GM23248 (cell line): ENCODE measurements at regions not wholly inside any gene's neighbourhood (a gene's known extent, or its start where the extent isn't known, plus 50 kb on each side); places are given as distances from the start of the nearest gene placed in this dataset.

Experiments
- DNase-seq: peaks from one replicate; pipeline ENCODE4 v3.0.0-alpha.2; 2015
- H2AFZ ChIP-seq: fragments of 200-600 bp; sonication (generic); 2 replicates; pipeline ENCODE4 v1.6.1; 2016; ENCODE audit warnings: antibody characterized with exemption
- H3F3A ChIP-seq: fragments of 200-600 bp; sonication (generic); 2 replicates; pipeline ENCODE4 v1.6.1; 2016; ENCODE audit warnings: mild to moderate bottlenecking, antibody characterized with exemption, mixed run types; ENCODE audit not compliant: insufficient read depth
- H3K27ac ChIP-seq: fragments of 200-600 bp; sonication (generic); 2 replicates; pipeline ENCODE4 v1.5.1; 2016; ENCODE audit warnings: mild to moderate bottlenecking
- H3K27me3 ChIP-seq: fragments of 200-600 bp; sonication (generic); replicated peaks from 2 replicates; pipeline ENCODE4 v1.6.1; 2016; ENCODE audit warnings: mild to moderate bottlenecking; ENCODE audit not compliant: insufficient read depth
- H3K36me3 ChIP-seq: fragments of 200-600 bp; sonication (generic); 2 replicates; pipeline ENCODE4 v1.6.1; 2016; ENCODE audit warnings: low read depth, mild to moderate bottlenecking
- H3K4me1 ChIP-seq: fragments of 200-600 bp; sonication (generic); 2 replicates; pipeline ENCODE4 v1.6.1; 2016; ENCODE audit warnings: mild to moderate bottlenecking; ENCODE audit not compliant: insufficient read depth
- H3K4me2 ChIP-seq: fragments of 200-600 bp; sonication (generic); one replicate; pipeline ENCODE4 v1.6.1; 2016; ENCODE audit warnings: mild to moderate bottlenecking; ENCODE audit not compliant: unreplicated experiment
- H3K4me3 ChIP-seq: fragments of 200-600 bp; sonication (generic); 2 replicates; pipeline ENCODE4 v1.5.1; 2016; ENCODE audit warnings: mild to moderate bottlenecking
- H3K79me2 ChIP-seq: fragments of 200-600 bp; sonication (generic); 2 replicates; pipeline ENCODE4 v1.6.1; 2016; ENCODE audit warnings: mild to moderate bottlenecking; ENCODE audit not compliant: insufficient read depth
- H3K9ac ChIP-seq: fragments of 200-600 bp; sonication (generic); 2 replicates; pipeline ENCODE4 v1.6.1; 2016; ENCODE audit warnings: mild to moderate bottlenecking
- H3K9me2 ChIP-seq: fragments of 200-600 bp; sonication (generic); 2 replicates; pipeline ENCODE4 v1.6.1; 2016; ENCODE audit warnings: mixed run types, mild to moderate bottlenecking, moderate library complexity; ENCODE audit not compliant: insufficient read depth
- H3K9me3 ChIP-seq: fragments of 200-600 bp; sonication (generic); one replicate; pipeline ENCODE4 v1.6.1; 2017; ENCODE audit warnings: low read depth
- H4K20me1 ChIP-seq: fragments of 200-600 bp; sonication (generic); 2 replicates; pipeline ENCODE4 v1.6.0; 2016; ENCODE audit not compliant: insufficient read depth
- EZH2 ChIP-seq: fragments of 200-600 bp; sonication (generic); IDR thresholded peaks from 2 replicates; pipeline ENCODE4 v1.6.1; 2018; ENCODE audit warnings: antibody characterized with exemption, mild to moderate bottlenecking; ENCODE audit not compliant: insufficient read depth, poor library complexity, severe bottlenecking
- EZH2phosphoT487 ChIP-seq: fragments of 200-600 bp; sonication (generic); IDR thresholded peaks from 2 replicates; pipeline ENCODE4 v1.6.1; 2018; ENCODE audit warnings: antibody characterized with exemption, moderate library complexity, mild to moderate bottlenecking, low read depth; ENCODE audit not compliant: insufficient read depth
- WGBS, 2 experiments: methylation state at CpG; one replicate each; pipeline ENCODE4 v1.1.6; 2015 to 2017; ENCODE audit warnings: low lambda C conversion rate in 2 of 2, low coverage in 1 of 2; ENCODE audit errors: missing lambda C conversion rate in 2 of 2; 5-methylcytosine and 5-hydroxymethylcytosine counted together
- in situ Hi-C: fragments of 300-500 bp; cut with MboI; formaldehyde crosslinking; loops from 2 replicates; pipeline ENCODE4 v1.15.0; 2020

- Histone ChIP-seq H3K4me2 (no peak overlapping the region), H2AFZ (no peak overlapping the region), H3K4me1 (no peaks in the 10 kb centered on the region), H3K27me3 (0 out of 2 replicates have a peak, but pooled peaks cover 6% of the 10 kb centered on the region), H3K36me3 (no peaks in the 10 kb centered on the region), H3K27ac (no peak overlapping the region), H3K9ac (no peak overlapping the region), H3K9me2 (no peaks in the 10 kb centered on the region), H4K20me1 (no peaks in the 10 kb centered on the region), H3K9me3 (no peaks in the 10 kb centered on the region), H3K79me2 (no peaks in the 10 kb centered on the region), H3K4me3 (no peak overlapping the region), H3F3A (no peaks in the 10 kb centered on the region)
- no peak for DNase-seq
- in situ Hi-C loops, result no loop called here
- 15 to 27% methylated on average over 3 of the region's 3 CpGs for WGBS, 2 experiments
- no peak for TF ChIP-seq EZH2phosphoT487
- TF ChIP-seq EZH2, result no peak
Observed at GRCh38 chr20:40838509-40838908, 149.5 kb upstream of the MAFB start.

- Histone ChIP-seq H3K9me3 (no peaks in the 10 kb centered on the region), H3K9ac (no peak overlapping the region), H3K36me3 (no peaks in the 10 kb centered on the region), H3K4me1 (no peaks in the 10 kb centered on the region), H3K9me2 (no peaks in the 10 kb centered on the region), H3K4me3 (no peak overlapping the region), H2AFZ (no peak overlapping the region), H3F3A (no peaks in the 10 kb centered on the region), H3K4me2 (no peak overlapping the region), H3K27me3 (peaks cover 10% of the 10 kb centered on the region; the same call in 1 of the 2 replicates), H4K20me1 (no peaks in the 10 kb centered on the region), H3K27ac (no peak overlapping the region), H3K79me2 (no peaks in the 10 kb centered on the region)
- in situ Hi-C loops, result no loop called here
- 0% methylated on average over 1 of the region's 1 CpG for WGBS, 2 experiments
- TF ChIP-seq EZH2phosphoT487 (no peak), EZH2 (no peak)
- DNase-seq, result no peak
Observed at GRCh38 chr20:40843251-40843650, 154.2 kb upstream of the MAFB start.

DNA sequence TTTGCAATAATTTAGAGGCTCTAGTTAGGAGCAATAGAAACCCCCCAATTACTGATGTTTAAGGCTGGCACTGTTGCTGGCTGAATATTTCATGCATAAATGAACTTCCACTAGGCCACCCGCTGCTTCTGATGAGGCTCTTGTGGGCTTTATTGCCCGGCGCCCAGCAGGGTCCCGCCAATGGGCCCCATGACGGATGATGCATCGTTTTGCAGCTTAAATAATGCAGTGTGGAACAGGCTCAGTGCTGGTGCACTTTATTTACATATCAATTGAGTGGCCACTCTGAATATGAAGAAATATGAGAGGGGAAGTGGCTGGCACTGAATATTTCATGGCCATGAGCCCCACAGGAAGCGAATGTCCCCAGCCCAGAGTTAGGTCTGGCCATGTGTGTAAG lies 155.3 kb upstream of the MAFB start:
- in situ Hi-C loops, result no loop called here
- 46 to 62% methylated on average over 7 of the region's 7 CpGs for WGBS, 2 experiments
- peaks cover 10% of the 10 kb centered on the region; the same call in 1 of the 2 replicates for H3K27me3 ChIP-seq

DNA sequence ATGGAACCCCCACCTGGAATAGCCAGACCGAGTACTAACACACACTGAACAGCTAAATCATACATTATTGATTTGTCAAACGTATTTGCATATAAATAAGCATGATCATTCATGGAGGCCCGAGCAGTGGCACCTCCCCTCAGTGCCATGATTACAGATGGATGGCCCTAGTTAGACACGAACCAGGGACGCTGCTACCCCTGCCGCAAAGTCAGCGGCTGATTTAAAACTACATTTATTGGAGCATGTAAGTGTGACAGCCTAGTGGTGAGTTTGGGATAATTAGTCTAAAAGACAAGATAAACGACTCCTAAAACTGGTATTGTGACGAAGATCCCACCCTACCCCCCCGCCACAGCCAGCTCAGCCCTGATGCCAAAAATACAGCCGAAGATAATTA lies 159.1 kb upstream of the MAFB start:
- H3K4me3 ChIP-seq, result no peak overlapping the region
- TF ChIP-seq EZH2, result no peak
- TF ChIP-seq EZH2phosphoT487, result no peak
- no peaks in the 10 kb centered on the region for H3K36me3 ChIP-seq
- no peaks in the 10 kb centered on the region for H4K20me1 ChIP-seq
- WGBS, 2 experiments, result 36 to 45% methylated on average over 11 of the region's 11 CpGs
- no peaks in the 10 kb centered on the region for H3K4me1 ChIP-seq
- in situ Hi-C loops, result no loop called here
- H3K9me3 ChIP-seq, result no peaks in the 10 kb centered on the region
- peaks cover 4% of the 10 kb centered on the region; the same call in 1 of the 2 replicates for H3K27me3 ChIP-seq
- H3K9me2 ChIP-seq, result no peaks in the 10 kb centered on the region
- no peak overlapping the region for H3K4me2 ChIP-seq
- no peak overlapping the region for H3K9ac ChIP-seq
- H3K79me2 ChIP-seq, result no peaks in the 10 kb centered on the region
- no peaks in the 10 kb centered on the region for H3F3A ChIP-seq
- DNase-seq, result no peak
- no peak overlapping the region for H2AFZ ChIP-seq
- no peak overlapping the region for H3K27ac ChIP-seq

More for the DNA sequence above, 155.3 kb upstream of the MAFB start:
- Histone ChIP-seq H2AFZ (no peak overlapping the region), H3K79me2 (no peaks in the 10 kb centered on the region), H3K9ac (no peak overlapping the region), H3K4me2 (no peak overlapping the region), H3K9me3 (no peaks in the 10 kb centered on the region), H3K4me3 (no peak overlapping the region), H3K4me1 (no peaks in the 10 kb centered on the region), H3K36me3 (no peaks in the 10 kb centered on the region), H3F3A (no peaks in the 10 kb centered on the region), H3K9me2 (no peaks in the 10 kb centered on the region), H4K20me1 (no peaks in the 10 kb centered on the region), H3K27ac (no peak overlapping the region)
- TF ChIP-seq EZH2phosphoT487 (no peak), EZH2 (no peak)
- DNase-seq, result no peak

DNA sequence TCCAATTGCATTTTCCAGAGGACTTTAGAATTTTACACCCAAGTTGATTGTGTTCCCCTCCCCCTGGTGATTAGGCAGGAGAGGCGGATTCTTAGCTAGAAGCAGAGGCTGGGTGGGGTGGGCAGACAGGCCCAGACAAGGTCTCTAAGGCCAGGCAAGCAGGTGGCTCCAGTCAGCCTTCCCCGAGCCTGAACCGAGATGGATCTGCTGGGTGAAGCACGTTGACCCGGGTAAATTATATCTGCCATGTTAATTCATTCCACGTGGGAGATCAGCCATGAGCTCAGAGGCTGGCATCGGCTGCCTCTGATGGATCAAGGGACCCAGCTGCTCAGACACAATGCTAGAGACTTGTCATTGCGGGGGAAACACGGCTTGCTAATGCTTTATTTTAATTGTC lies 159.5 kb upstream of the MAFB start:
- no peaks in the 10 kb centered on the region for H3K36me3 ChIP-seq
- no peaks in the 10 kb centered on the region for H3F3A ChIP-seq
- WGBS, 2 experiments, result 3 to 4% methylated on average over 9 of the region's 9 CpGs
- no peak for DNase-seq
- no peaks in the 10 kb centered on the region for H4K20me1 ChIP-seq
- no peaks in the 10 kb centered on the region for H3K4me1 ChIP-seq
- no peak overlapping the region for H3K4me2 ChIP-seq
- TF ChIP-seq EZH2 (no peak), EZH2phosphoT487 (no peak)
- no peak overlapping the region for H3K27ac ChIP-seq
- no peaks in the 10 kb centered on the region for H3K9me3 ChIP-seq
- H3K9me2 ChIP-seq, result no peaks in the 10 kb centered on the region
- H3K27me3 ChIP-seq, result peaks cover 4% of the 10 kb centered on the region; the same call in 1 of the 2 replicates
- H2AFZ ChIP-seq, result no peak overlapping the region
- in situ Hi-C loops, result no loop called here
- no peak overlapping the region for H3K4me3 ChIP-seq
- no peak overlapping the region for H3K9ac ChIP-seq
- H3K79me2 ChIP-seq, result no peaks in the 10 kb centered on the region
